ENCODE measurements at regions not wholly inside any gene's neighbourhood (a gene's known extent, or its start where the extent isn't known, plus 50 kb on each side); places are given as distances from the start of the nearest gene placed in this dataset.

- WGBS, 2 experiments (ENCODE audit: insufficient coverage in 1 of 2, insufficient read length in 1 of 2) = 85 to 94% methylated on average over 2 to 6 of the region's 6 CpGs
- H3K4me1 Mint-ChIP-seq = peaks cover 8% of the 10 kb centered on the region
- H3K4me1 ChIP-seq (ENCODE audit: control insufficient read depth, insufficient read depth, low read length) = peaks cover 3% of the 10 kb centered on the region
- H3K9me3 Mint-ChIP-seq = peaks cover 3% of the 10 kb centered on the region
- H3K36me3 ChIP-seq (ENCODE audit: control insufficient read depth, insufficient read depth, low read length) = no peaks in the 10 kb centered on the region
- no peak overlapping the region for H3K27ac ChIP-seq (ENCODE audit: low read depth, low read length)
- no peak for TF ChIP-seq CTCF (conservative IDR thresholded peaks at IDR 0.05)
- no peak overlapping the region for H3K4me3 ChIP-seq (ENCODE audit: low read length)
- no peaks in the 10 kb centered on the region for H3K27me3 Mint-ChIP-seq (ENCODE audit: insufficient read depth)
- no peaks in the 10 kb centered on the region for H3K36me3 Mint-ChIP-seq (ENCODE audit: low read depth)
- no peaks in the 10 kb centered on the region for H3K9me3 ChIP-seq (ENCODE audit: control insufficient read depth, low read length)
- DNase-seq = no peak
- H3K9ac ChIP-seq (ENCODE audit: extremely low read depth, low read length, poor library complexity, severe bottlenecking) = no peak overlapping the region
- no peaks in the 10 kb centered on the region for H3K27me3 ChIP-seq (ENCODE audit: control insufficient read depth, insufficient read depth, low read length, poor library complexity, severe bottlenecking)
- no peak overlapping the region for H3K4me3 Mint-ChIP-seq
- H3K27ac Mint-ChIP-seq = no peak overlapping the region
Observed at GRCh38 chr9:90088434-90088833, 483.6 kb downstream of the GADD45G start.

- no peak for TF ChIP-seq CTCF (conservative IDR thresholded peaks at IDR 0.05)
- no peak overlapping the region for H3K9ac ChIP-seq (ENCODE audit: extremely low read depth, low read length, poor library complexity, severe bottlenecking)
- no peaks in the 10 kb centered on the region for H3K36me3 ChIP-seq (ENCODE audit: control insufficient read depth, insufficient read depth, low read length)
- DNase-seq = no peak
- H3K4me3 ChIP-seq (ENCODE audit: low read length) = no peak overlapping the region
- no peak overlapping the region for H3K27ac ChIP-seq (ENCODE audit: low read depth, low read length)
- 86 to 95% methylated on average over 2 to 4 of the region's 4 CpGs for WGBS, 2 experiments (ENCODE audit: insufficient coverage in 1 of 2, insufficient read length in 1 of 2)
- H3K4me1 Mint-ChIP-seq = peaks cover 8% of the 10 kb centered on the region
- H3K9me3 ChIP-seq (ENCODE audit: control insufficient read depth, low read length) = no peaks in the 10 kb centered on the region
- no peaks in the 10 kb centered on the region for H3K27me3 Mint-ChIP-seq (ENCODE audit: insufficient read depth)
- H3K9me3 Mint-ChIP-seq = peaks cover 3% of the 10 kb centered on the region
- no peaks in the 10 kb centered on the region for H3K36me3 Mint-ChIP-seq (ENCODE audit: low read depth)
- H3K4me3 Mint-ChIP-seq = no peak overlapping the region
- H3K4me1 ChIP-seq (ENCODE audit: control insufficient read depth, insufficient read depth, low read length) = peaks cover 3% of the 10 kb centered on the region
- H3K27me3 ChIP-seq (ENCODE audit: control insufficient read depth, insufficient read depth, low read length, poor library complexity, severe bottlenecking) = no peaks in the 10 kb centered on the region
- no peak overlapping the region for H3K27ac Mint-ChIP-seq
Observed at GRCh38 chr9:90088856-90089255, 484.0 kb downstream of the GADD45G start.

- 93 to 100% methylated on average over 1 to 4 of the region's 4 CpGs for WGBS, 2 experiments (ENCODE audit: insufficient coverage in 1 of 2, insufficient read length in 1 of 2)
- H3K4me1 ChIP-seq (ENCODE audit: control insufficient read depth, insufficient read depth, low read length) = no peaks in the 10 kb centered on the region
- H3K9ac ChIP-seq (ENCODE audit: extremely low read depth, low read length, poor library complexity, severe bottlenecking) = no peak overlapping the region
- no peak overlapping the region for H3K27ac ChIP-seq (ENCODE audit: low read depth, low read length)
- Mint-ChIP-seq H3K27ac (no peak overlapping the region), H3K27me3 (ENCODE audit: insufficient read depth) (no peaks in the 10 kb centered on the region), H3K36me3 (ENCODE audit: low read depth) (no peaks in the 10 kb centered on the region), H3K9me3 (no peaks in the 10 kb centered on the region), H3K4me1 (peaks cover 1% of the 10 kb centered on the region), H3K4me3 (no peak overlapping the region)
- no peak for DNase-seq
- no peak overlapping the region for H3K4me3 ChIP-seq (ENCODE audit: low read length)
- H3K27me3 ChIP-seq (ENCODE audit: control insufficient read depth, insufficient read depth, low read length, poor library complexity, severe bottlenecking) = no peaks in the 10 kb centered on the region
- no peak for TF ChIP-seq CTCF (conservative IDR thresholded peaks at IDR 0.05)
- no peaks in the 10 kb centered on the region for H3K36me3 ChIP-seq (ENCODE audit: control insufficient read depth, insufficient read depth, low read length)
- H3K9me3 ChIP-seq (ENCODE audit: control insufficient read depth, low read length) = no peaks in the 10 kb centered on the region
Observed at GRCh38 chr9:90090997-90091396, 486.2 kb downstream of the GADD45G start.

Data from endodermal cell (in vitro differentiated cells).